Peyer's patch (tissue), 4 donors: ENCODE measurements at regions not wholly inside any gene's neighbourhood (a gene's known extent, or its start where the extent isn't known, plus 50 kb on each side); places are given as distances from the start of the nearest gene placed in this dataset.

Experiments used
- POLR2A ChIP-seq, 2 donors: fragments of 450-650 bp; IDR thresholded peaks; one replicate each; pipeline ENCODE4 v1.5.1; 2017; ENCODE audit warnings: antibody characterized with exemption in 2 of 2, mild to moderate bottlenecking in 2 of 2, moderate library complexity in 2 of 2
- TF ChIP-seq, protein P1 (sequence below), 6 experiments: fragments of 450-650 bp in 4 of 6; fragments of 200-600 bp in 2 of 6; sonication (generic) in 1 of 6; IDR thresholded peaks; one replicate each; pipeline ENCODE4 v1.5.1; 2017 to 2019; ENCODE audit warnings: antibody characterized with exemption in 6 of 6, mild to moderate bottlenecking in 3 of 6, moderate library complexity in 1 of 6

DNA sequence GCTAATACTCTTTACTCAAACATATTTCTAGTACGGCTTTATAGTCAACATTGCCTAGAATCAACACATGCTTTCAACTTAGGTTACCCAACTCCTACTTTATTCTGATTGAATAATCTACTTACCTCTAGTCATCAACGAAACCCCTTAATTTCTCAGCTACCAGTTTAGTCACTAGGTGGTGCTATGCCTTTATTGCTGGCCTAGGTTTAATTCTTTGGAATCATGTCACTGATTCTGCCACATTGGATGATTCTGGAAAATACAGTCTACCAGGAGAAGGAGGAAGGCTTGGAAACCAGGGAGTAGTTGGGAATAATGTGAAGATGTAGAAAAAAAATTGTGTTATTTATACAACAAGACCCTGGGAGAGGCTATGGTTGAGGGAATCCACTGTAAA, 167.7 kb downstream of the DCAF12L2 start:
- TF ChIP-seq, protein P1, sequence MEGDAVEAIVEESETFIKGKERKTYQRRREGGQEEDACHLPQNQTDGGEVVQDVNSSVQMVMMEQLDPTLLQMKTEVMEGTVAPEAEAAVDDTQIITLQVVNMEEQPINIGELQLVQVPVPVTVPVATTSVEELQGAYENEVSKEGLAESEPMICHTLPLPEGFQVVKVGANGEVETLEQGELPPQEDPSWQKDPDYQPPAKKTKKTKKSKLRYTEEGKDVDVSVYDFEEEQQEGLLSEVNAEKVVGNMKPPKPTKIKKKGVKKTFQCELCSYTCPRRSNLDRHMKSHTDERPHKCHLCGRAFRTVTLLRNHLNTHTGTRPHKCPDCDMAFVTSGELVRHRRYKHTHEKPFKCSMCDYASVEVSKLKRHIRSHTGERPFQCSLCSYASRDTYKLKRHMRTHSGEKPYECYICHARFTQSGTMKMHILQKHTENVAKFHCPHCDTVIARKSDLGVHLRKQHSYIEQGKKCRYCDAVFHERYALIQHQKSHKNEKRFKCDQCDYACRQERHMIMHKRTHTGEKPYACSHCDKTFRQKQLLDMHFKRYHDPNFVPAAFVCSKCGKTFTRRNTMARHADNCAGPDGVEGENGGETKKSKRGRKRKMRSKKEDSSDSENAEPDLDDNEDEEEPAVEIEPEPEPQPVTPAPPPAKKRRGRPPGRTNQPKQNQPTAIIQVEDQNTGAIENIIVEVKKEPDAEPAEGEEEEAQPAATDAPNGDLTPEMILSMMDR (IDR thresholded peaks at IDR 0.05): no peak
- TF ChIP-seq POLR2A (IDR thresholded peaks at IDR 0.05): no peak
